H9 (cell line): ENCODE measurements at regions not wholly inside any gene's neighbourhood (a gene's known extent, or its start where the extent isn't known, plus 50 kb on each side); places are given as distances from the start of the nearest gene placed in this dataset.
A peak's percentile ranks its signal among the peaks of the same experiment; 100 is the strongest.

Source experiments
- DNase-seq: peaks from one replicate; pipeline ENCODE4 v3.0.0-alpha.2; 2017
- H2AFZ ChIP-seq: one replicate; pipeline ENCODE4 v1.6.1; 2013; ENCODE audit warnings: mild to moderate bottlenecking, low read length, control low read depth, moderate library complexity
- H2AK5ac ChIP-seq: 2 replicates; pipeline ENCODE4 v1.6.1; 2013; ENCODE audit warnings: low read length, control low read depth, mixed read lengths; ENCODE audit not compliant: insufficient read length
- H2BK120ac ChIP-seq: one replicate; pipeline ENCODE4 v1.6.1; 2013; ENCODE audit warnings: low read depth, mild to moderate bottlenecking, low read length, control low read depth, inconsistent platforms; ENCODE audit not compliant: poor library complexity, severe bottlenecking
- H2BK12ac ChIP-seq: 2 replicates; pipeline ENCODE4 v1.6.1; 2013; ENCODE audit warnings: low read length, control low read depth, mixed read lengths, low read depth; ENCODE audit not compliant: insufficient read length
- H2BK15ac ChIP-seq: 2 replicates; pipeline ENCODE4 v1.6.1; 2013; ENCODE audit warnings: low read depth, low read length, control low read depth
- H2BK20ac ChIP-seq: one replicate; pipeline ENCODE4 v1.6.1; 2013; ENCODE audit warnings: low read depth, mild to moderate bottlenecking, low read length, control low read depth, inconsistent platforms; ENCODE audit not compliant: poor library complexity, severe bottlenecking
- H2BK5ac ChIP-seq: 2 replicates; pipeline ENCODE4 v1.6.1; 2013; ENCODE audit warnings: low read length, control low read depth, mixed read lengths; ENCODE audit not compliant: insufficient read length
- H3K14ac ChIP-seq: 2 replicates; pipeline ENCODE4 v1.6.1; 2013; ENCODE audit warnings: low read length, control low read depth; ENCODE audit not compliant: insufficient read depth
- H3K18ac ChIP-seq: 2 replicates; pipeline ENCODE4 v1.6.1; 2013; ENCODE audit warnings: low read depth, mild to moderate bottlenecking, mixed read lengths, low read length, control low read depth; ENCODE audit not compliant: insufficient read length
- H3K23ac ChIP-seq: 2 replicates; pipeline ENCODE4 v1.6.1; 2013; ENCODE audit warnings: low read length, control low read depth, mixed read lengths, low read depth; ENCODE audit not compliant: insufficient read length
- H3K23me2 ChIP-seq: 2 replicates; pipeline ENCODE4 v1.6.1; 2013; ENCODE audit warnings: low read depth, mild to moderate bottlenecking, mixed read lengths, low read length, control low read depth; ENCODE audit not compliant: insufficient read length, poor library complexity, severe bottlenecking
- H3K27ac ChIP-seq: 2 replicates; pipeline ENCODE4 v1.5.1; 2013; ENCODE audit warnings: low read length, control low read depth, mixed read lengths, low read depth; ENCODE audit not compliant: insufficient read length
- H3K27me3 ChIP-seq: 2 replicates; pipeline ENCODE4 v1.6.1; 2013; ENCODE audit warnings: low read length, control low read depth, inconsistent platforms; ENCODE audit not compliant: insufficient read depth
- H3K4ac ChIP-seq: 2 replicates; pipeline ENCODE4 v1.6.1; 2013; ENCODE audit warnings: low read depth, mild to moderate bottlenecking, control low read depth, inconsistent platforms, low read length, moderate library complexity
- H3K4me1 ChIP-seq: 2 replicates; pipeline ENCODE4 v1.6.1; 2013; ENCODE audit warnings: low read length, control low read depth, inconsistent platforms; ENCODE audit not compliant: insufficient read depth
- H3K4me2 ChIP-seq: 2 replicates; pipeline ENCODE4 v1.6.1; 2013; ENCODE audit warnings: low read length, control low read depth, mixed read lengths; ENCODE audit not compliant: insufficient read length, insufficient read depth
- H3K56ac ChIP-seq: 2 replicates; pipeline ENCODE4 v1.6.1; 2013; ENCODE audit warnings: low read depth, mild to moderate bottlenecking, mixed read lengths, low read length, control low read depth; ENCODE audit not compliant: insufficient read length
- H3K79me1 ChIP-seq: 2 replicates; pipeline ENCODE4 v1.6.1; 2013; ENCODE audit warnings: low read depth, mild to moderate bottlenecking, moderate library complexity, low read length, control low read depth, inconsistent platforms; ENCODE audit not compliant: insufficient read depth, poor library complexity, severe bottlenecking
- H3K79me2 ChIP-seq: 2 replicates; pipeline ENCODE4 v1.6.1; 2013; ENCODE audit warnings: low read length, control low read depth, inconsistent platforms; ENCODE audit not compliant: insufficient read depth
- H3K9ac ChIP-seq: 2 replicates; pipeline ENCODE4 v1.6.1; 2013; ENCODE audit warnings: low read length, control low read depth, mixed read lengths; ENCODE audit not compliant: insufficient read length; ENCODE audit errors: extremely low read depth
- H3K9me3 ChIP-seq: one replicate; pipeline ENCODE4 v1.6.1; 2013; ENCODE audit warnings: low read depth, low read length, inconsistent platforms; ENCODE audit not compliant: control insufficient read depth
- H3T11ph ChIP-seq: one replicate; pipeline ENCODE4 v1.6.1; 2013; ENCODE audit warnings: mild to moderate bottlenecking, low read length, control low read depth, inconsistent platforms
- H4K20me1 ChIP-seq: one replicate; pipeline ENCODE4 v1.6.1; 2013; ENCODE audit not compliant: control insufficient read depth, insufficient read length, insufficient read depth
- H4K5ac ChIP-seq: 2 replicates; pipeline ENCODE4 v1.6.1; 2013; ENCODE audit warnings: low read depth, mild to moderate bottlenecking, mixed read lengths, low read length, control low read depth; ENCODE audit not compliant: insufficient read length
- H4K8ac ChIP-seq: replicated peaks from 2 replicates; pipeline ENCODE4 v1.6.1; 2013; ENCODE audit warnings: low read length, control low read depth, mixed read lengths, low read depth; ENCODE audit not compliant: insufficient read length
- H4K91ac ChIP-seq: 2 replicates; pipeline ENCODE4 v1.6.1; 2013; ENCODE audit warnings: low read depth, mild to moderate bottlenecking, moderate library complexity, mixed read lengths, low read length, control low read depth; ENCODE audit not compliant: insufficient read length
- H3K27ac Mint-ChIP-seq, 3 experiments: 2 replicates in 2 of 3; 3 replicates in 1 of 3; pipeline ENCODE4 v1.8.0; 2020 to 2021; ENCODE audit warnings: mixed read lengths in 3 of 3, mild to moderate bottlenecking in 1 of 3, moderate library complexity in 1 of 3
- H3K27me3 Mint-ChIP-seq: 2 replicates; pipeline ENCODE4 v1.8.0; 2021; ENCODE audit warnings: low read depth, mild to moderate bottlenecking, moderate library complexity, mixed read lengths
- H3K36me3 Mint-ChIP-seq, 3 experiments: 2 replicates in 2 of 3; 3 replicates in 1 of 3; pipeline ENCODE4 v1.8.0; 2020 to 2021; ENCODE audit warnings: low read depth in 3 of 3, mixed read lengths in 3 of 3; ENCODE audit not compliant: insufficient read depth in 1 of 3
- H3K4me1 Mint-ChIP-seq, 2 experiments: 2 replicates each; pipeline ENCODE4 v1.8.0; 2020; ENCODE audit warnings: mixed read lengths in 2 of 2
- H3K4me3 Mint-ChIP-seq, 2 experiments: 2 replicates in 1 of 2; 3 replicates in 1 of 2; pipeline ENCODE4 v1.8.0; 2020 to 2021; ENCODE audit warnings: mild to moderate bottlenecking in 2 of 2, mixed read lengths in 2 of 2, moderate library complexity in 1 of 2
- H3K9me3 Mint-ChIP-seq, 2 experiments: 2 replicates in 1 of 2; 3 replicates in 1 of 2; pipeline ENCODE4 v1.8.0; 2020; ENCODE audit warnings: mild to moderate bottlenecking in 2 of 2, mixed read lengths in 2 of 2, moderate library complexity in 1 of 2
- CTCF ChIP-seq: fragments of 200-600 bp; sonication (generic); conservative IDR thresholded peaks from 3 replicates; pipeline ENCODE4 v1.8.0; 2021; ENCODE audit warnings: antibody characterized with exemption, mild to moderate bottlenecking
- WGBS: extraction: QIAGEN DNeasy Blood & Tissue Kit; methylation state at CpG from one replicate; pipeline ENCODE4 v1.1.7; 2013; ENCODE audit warnings: missing lambda C conversion rate, low lambda C conversion rate, mixed read lengths; ENCODE audit not compliant: insufficient read length; ENCODE audit errors: extremely low coverage; 5-methylcytosine and 5-hydroxymethylcytosine counted together

- H3K27ac ChIP-seq, result no peak overlapping the region
- no peak overlapping the region for H3K14ac ChIP-seq
- no peaks in the 10 kb centered on the region for H3K79me1 ChIP-seq
- H2BK15ac ChIP-seq, result no peak overlapping the region
- Mint-ChIP-seq H3K4me1 (peaks cover 8 to 10% of the 10 kb centered on the region in 2 experiments), H3K27ac (no peak overlapping the region), H3K27me3 (peaks cover 3% of the 10 kb centered on the region), H3K9me3 (no peaks in the 10 kb centered on the region), H3K36me3 (no peaks in the 10 kb centered on the region), H3K4me3 (no peak overlapping the region)
- H2BK20ac ChIP-seq, result no peak overlapping the region
- no CpG with 5 or more reads among the region's 3 CpGs for WGBS
- no peak for DNase-seq
- peak; percentile 62 for TF ChIP-seq CTCF
- no peak overlapping the region for H2AFZ ChIP-seq
- no peak overlapping the region for H4K91ac ChIP-seq
- H3K23me2 ChIP-seq, result no peaks in the 10 kb centered on the region
- H3K4ac ChIP-seq, result no peak overlapping the region
- H4K8ac ChIP-seq, result no peak overlapping the region
- no peak overlapping the region for H3K18ac ChIP-seq
- H3T11ph ChIP-seq, result no peak overlapping the region
- H2BK5ac ChIP-seq, result no peak overlapping the region
- H3K23ac ChIP-seq, result no peak overlapping the region
- no peak overlapping the region for H2AK5ac ChIP-seq
- no peak overlapping the region for H2BK12ac ChIP-seq
- no peaks in the 10 kb centered on the region for H3K79me2 ChIP-seq
- H4K5ac ChIP-seq, result no peak overlapping the region
- H3K56ac ChIP-seq, result no peak overlapping the region
- no peaks in the 10 kb centered on the region for H3K4me1 ChIP-seq
- H2BK120ac ChIP-seq, result no peak overlapping the region
- no peak overlapping the region for H3K4me2 ChIP-seq
- no peak overlapping the region for H3K9ac ChIP-seq
- H4K20me1 ChIP-seq, result no peaks in the 10 kb centered on the region
- no peaks in the 10 kb centered on the region for H3K9me3 ChIP-seq
- H3K27me3 ChIP-seq, result no peaks in the 10 kb centered on the region
Measured at GRCh38 chr13:91162180-91162579, 185.3 kb upstream of the MIR17HG start.
